ENCODE measurements at regions not wholly inside any gene's neighbourhood (a gene's known extent, or its start where the extent isn't known, plus 50 kb on each side); places are given as distances from the start of the nearest gene placed in this dataset.

DNA sequence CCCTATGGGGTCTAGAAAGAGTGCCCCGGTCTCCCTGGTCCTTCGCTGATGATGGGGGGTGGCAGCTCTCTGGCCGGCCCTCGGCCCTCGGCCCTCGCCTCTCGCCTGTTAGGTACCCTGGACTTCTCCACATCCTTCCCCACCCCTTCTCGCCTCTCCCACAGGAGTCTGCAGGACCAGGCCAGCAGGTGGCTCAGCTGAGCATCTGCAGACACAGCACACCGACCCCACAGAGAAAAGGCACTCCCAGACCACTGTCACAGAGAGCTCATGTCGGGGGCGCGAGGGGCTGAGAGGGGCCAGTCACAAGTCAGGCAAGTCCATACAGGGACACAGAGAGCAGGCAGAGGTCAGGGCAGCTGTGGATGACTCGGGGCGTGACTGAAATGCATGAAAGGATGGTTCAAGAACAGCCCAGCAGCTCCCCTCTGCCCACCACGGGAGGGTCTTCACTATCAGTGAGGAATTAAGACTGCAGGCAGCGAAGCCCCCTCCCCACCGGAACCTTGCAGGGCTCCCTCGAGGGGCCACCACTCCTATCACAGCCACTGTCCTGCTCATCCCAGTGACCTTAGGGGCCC, 181.7 kb upstream of the NSMCE3 start:
- TF ChIP-seq, protein P1, sequence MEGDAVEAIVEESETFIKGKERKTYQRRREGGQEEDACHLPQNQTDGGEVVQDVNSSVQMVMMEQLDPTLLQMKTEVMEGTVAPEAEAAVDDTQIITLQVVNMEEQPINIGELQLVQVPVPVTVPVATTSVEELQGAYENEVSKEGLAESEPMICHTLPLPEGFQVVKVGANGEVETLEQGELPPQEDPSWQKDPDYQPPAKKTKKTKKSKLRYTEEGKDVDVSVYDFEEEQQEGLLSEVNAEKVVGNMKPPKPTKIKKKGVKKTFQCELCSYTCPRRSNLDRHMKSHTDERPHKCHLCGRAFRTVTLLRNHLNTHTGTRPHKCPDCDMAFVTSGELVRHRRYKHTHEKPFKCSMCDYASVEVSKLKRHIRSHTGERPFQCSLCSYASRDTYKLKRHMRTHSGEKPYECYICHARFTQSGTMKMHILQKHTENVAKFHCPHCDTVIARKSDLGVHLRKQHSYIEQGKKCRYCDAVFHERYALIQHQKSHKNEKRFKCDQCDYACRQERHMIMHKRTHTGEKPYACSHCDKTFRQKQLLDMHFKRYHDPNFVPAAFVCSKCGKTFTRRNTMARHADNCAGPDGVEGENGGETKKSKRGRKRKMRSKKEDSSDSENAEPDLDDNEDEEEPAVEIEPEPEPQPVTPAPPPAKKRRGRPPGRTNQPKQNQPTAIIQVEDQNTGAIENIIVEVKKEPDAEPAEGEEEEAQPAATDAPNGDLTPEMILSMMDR (IDR thresholded peaks at IDR 0.05): no peak
- no peak for TF ChIP-seq EP300 (IDR thresholded peaks at IDR 0.05)

Measured in stomach (tissue), 4 donors.